ENCODE measurements at regions not wholly inside any gene's neighbourhood (a gene's known extent, or its start where the extent isn't known, plus 50 kb on each side); places are given as distances from the start of the nearest gene placed in this dataset.

DNA sequence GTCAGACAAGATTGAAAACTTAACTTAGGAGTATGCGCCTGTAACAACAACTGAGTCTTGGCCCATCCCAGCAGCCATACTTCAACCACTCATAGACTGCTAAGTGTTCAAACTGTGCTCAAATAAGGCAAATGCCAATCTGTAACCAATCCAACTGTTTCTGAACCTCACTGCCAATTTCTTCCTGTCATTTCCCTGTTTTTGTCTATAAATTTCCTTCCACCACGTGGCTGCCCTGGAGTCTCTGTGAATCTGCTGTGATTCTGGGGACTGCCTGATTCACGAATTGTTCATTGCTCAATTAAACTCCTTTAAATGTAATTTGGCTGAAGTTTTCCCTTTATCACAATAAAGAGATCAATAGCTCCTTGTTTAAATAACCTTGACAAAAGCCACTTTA lies 50.8 kb upstream of the FREM2 start:
- TF ChIP-seq, protein P1, sequence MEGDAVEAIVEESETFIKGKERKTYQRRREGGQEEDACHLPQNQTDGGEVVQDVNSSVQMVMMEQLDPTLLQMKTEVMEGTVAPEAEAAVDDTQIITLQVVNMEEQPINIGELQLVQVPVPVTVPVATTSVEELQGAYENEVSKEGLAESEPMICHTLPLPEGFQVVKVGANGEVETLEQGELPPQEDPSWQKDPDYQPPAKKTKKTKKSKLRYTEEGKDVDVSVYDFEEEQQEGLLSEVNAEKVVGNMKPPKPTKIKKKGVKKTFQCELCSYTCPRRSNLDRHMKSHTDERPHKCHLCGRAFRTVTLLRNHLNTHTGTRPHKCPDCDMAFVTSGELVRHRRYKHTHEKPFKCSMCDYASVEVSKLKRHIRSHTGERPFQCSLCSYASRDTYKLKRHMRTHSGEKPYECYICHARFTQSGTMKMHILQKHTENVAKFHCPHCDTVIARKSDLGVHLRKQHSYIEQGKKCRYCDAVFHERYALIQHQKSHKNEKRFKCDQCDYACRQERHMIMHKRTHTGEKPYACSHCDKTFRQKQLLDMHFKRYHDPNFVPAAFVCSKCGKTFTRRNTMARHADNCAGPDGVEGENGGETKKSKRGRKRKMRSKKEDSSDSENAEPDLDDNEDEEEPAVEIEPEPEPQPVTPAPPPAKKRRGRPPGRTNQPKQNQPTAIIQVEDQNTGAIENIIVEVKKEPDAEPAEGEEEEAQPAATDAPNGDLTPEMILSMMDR (IDR thresholded peaks at IDR 0.05) = no peak
- TF ChIP-seq, protein P2, sequence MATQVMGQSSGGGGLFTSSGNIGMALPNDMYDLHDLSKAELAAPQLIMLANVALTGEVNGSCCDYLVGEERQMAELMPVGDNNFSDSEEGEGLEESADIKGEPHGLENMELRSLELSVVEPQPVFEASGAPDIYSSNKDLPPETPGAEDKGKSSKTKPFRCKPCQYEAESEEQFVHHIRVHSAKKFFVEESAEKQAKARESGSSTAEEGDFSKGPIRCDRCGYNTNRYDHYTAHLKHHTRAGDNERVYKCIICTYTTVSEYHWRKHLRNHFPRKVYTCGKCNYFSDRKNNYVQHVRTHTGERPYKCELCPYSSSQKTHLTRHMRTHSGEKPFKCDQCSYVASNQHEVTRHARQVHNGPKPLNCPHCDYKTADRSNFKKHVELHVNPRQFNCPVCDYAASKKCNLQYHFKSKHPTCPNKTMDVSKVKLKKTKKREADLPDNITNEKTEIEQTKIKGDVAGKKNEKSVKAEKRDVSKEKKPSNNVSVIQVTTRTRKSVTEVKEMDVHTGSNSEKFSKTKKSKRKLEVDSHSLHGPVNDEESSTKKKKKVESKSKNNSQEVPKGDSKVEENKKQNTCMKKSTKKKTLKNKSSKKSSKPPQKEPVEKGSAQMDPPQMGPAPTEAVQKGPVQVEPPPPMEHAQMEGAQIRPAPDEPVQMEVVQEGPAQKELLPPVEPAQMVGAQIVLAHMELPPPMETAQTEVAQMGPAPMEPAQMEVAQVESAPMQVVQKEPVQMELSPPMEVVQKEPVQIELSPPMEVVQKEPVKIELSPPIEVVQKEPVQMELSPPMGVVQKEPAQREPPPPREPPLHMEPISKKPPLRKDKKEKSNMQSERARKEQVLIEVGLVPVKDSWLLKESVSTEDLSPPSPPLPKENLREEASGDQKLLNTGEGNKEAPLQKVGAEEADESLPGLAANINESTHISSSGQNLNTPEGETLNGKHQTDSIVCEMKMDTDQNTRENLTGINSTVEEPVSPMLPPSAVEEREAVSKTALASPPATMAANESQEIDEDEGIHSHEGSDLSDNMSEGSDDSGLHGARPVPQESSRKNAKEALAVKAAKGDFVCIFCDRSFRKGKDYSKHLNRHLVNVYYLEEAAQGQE (IDR thresholded peaks at IDR 0.05; ENCODE audit: insufficient read depth in 1 of 2, low read depth in 2 of 2, low read length in 1 of 2) = no peak
- no peak for TF ChIP-seq POLR2AphosphoS5 (IDR thresholded peaks at IDR 0.05; ENCODE audit: low read depth, low read length)
- TF ChIP-seq TCF7L2 (IDR thresholded peaks at IDR 0.05; ENCODE audit: low read depth, low read length) = no peak
- no peak for TF ChIP-seq SIN3A (IDR thresholded peaks at IDR 0.05; ENCODE audit: borderline replicate concordance, insufficient read depth, low read depth, low read length)
